ENCODE measurements at regions not wholly inside any gene's neighbourhood (a gene's known extent, or its start where the extent isn't known, plus 50 kb on each side); places are given as distances from the start of the nearest gene placed in this dataset.

GRCh38 chr18:45171679-45172191, 443.5 kb upstream of the SLC14A2 start:
- Histone ChIP-seq H2AFZ (ENCODE audit: control insufficient read depth, low read depth, low read length) (no peak overlapping the region), H3K79me2 (ENCODE audit: control insufficient read depth, insufficient read depth, low read length) (no peaks in the 10 kb centered on the region), H4K20me1 (ENCODE audit: control insufficient read depth, insufficient read depth) (no peaks in the 10 kb centered on the region), H3K36me3 (ENCODE audit: control insufficient read depth in 2 of 2, insufficient read depth in 2 of 2, low read length in 1 of 2) (no peaks in the 10 kb centered on the region), H3K4me1 (ENCODE audit: control insufficient read depth, insufficient read depth, low read length) (0 out of 2 replicates have a peak, but pooled peaks cover 2% of the 10 kb centered on the region), H3K9me3 (replicated peaks; ENCODE audit: control insufficient read depth, insufficient read depth, low read length) (no peaks in the 10 kb centered on the region), H3K4me3 (no peak overlapping the region), H3K9ac (ENCODE audit: control insufficient read depth, insufficient read depth, low read length) (no peak overlapping the region), H3K4me2 (ENCODE audit: control insufficient read depth, insufficient read depth) (no peak overlapping the region), H3K27ac (ENCODE audit: control insufficient read depth, insufficient read depth) (no peak overlapping the region), H3K27me3 (replicated peaks in 1 of 2; ENCODE audit: control insufficient read depth in 2 of 2, insufficient read depth in 2 of 2, low read length in 1 of 2) (no peaks in the 10 kb centered on the region)
- no peak for DNase-seq (ENCODE audit: low read depth, low spot score)
- BruUV-seq (replicated peaks), result no TSS peak
- ChIA-PET RAD21 (ENCODE audit: unreplicated experiment) (no interaction called here), SMC1A (ENCODE audit: uncharacterized antibody, unreplicated experiment) (interaction anchor here (1.5 to 1.6 kb wide), 2 partner anchors 9 to 34 kb away, joined by 3 to 7 read pairs; no protein-coding TSS in a partner anchor), POLR2A (interaction anchor here (0.5 kb wide), 1 partner anchor 216 kb away, joined by 6 read pairs; no protein-coding TSS in a partner anchor), CTCF (interaction anchor here (0.5 kb wide), 1 partner anchor 621 kb away, joined by 3 read pairs; no protein-coding TSS in a partner anchor)
- in situ Hi-C loops (cut with MboI) (no loop called here), intact Hi-C loops (cut with micrococcal nuclease; ENCODE audit: unreplicated experiment) (no loop called here)
- no peak for TF ChIP-seq NKRF (conservative IDR thresholded peaks at IDR 0.05)
- no peak for TF ChIP-seq PAX5 (IDR thresholded peaks at IDR 0.05; ENCODE audit: borderline replicate concordance, low read depth, low read length)
- no peak for TF ChIP-seq NR2F1 (conservative IDR thresholded peaks at IDR 0.05)
- TF ChIP-seq JUND (IDR thresholded peaks at IDR 0.05; ENCODE audit: low read depth, low read length), result no peak
- no peak for TF ChIP-seq HCFC1 (IDR thresholded peaks at IDR 0.05; ENCODE audit: low read length)
- no peak for TF ChIP-seq FOXK2 (IDR thresholded peaks at IDR 0.05)
- no peak for ATAC-seq
- WGBS (ENCODE audit: insufficient coverage, insufficient replicate concordance, low lambda C conversion rate, missing lambda C conversion rate), result 83% methylated on average over 4 of the region's 4 CpGs
- no peak for FAIRE-seq

Data from GM12878 (cell line).